SK-N-MC (cell line): ENCODE measurements at regions not wholly inside any gene's neighbourhood (a gene's known extent, or its start where the extent isn't known, plus 50 kb on each side); places are given as distances from the start of the nearest gene placed in this dataset.

ENCODE experiments used
- EZH2 ChIP-seq: fragments of 200-600 bp; sonication (generic); IDR thresholded peaks from one replicate; pipeline ENCODE4 v1.6.1; 2017; ENCODE audit warnings: antibody characterized with exemption
- FOXP2 ChIP-seq: optimal IDR thresholded peaks from 2 replicates; pipeline ENCODE3; 2011; ENCODE audit warnings: mild to moderate bottlenecking, moderate library complexity; ENCODE audit not compliant: insufficient read depth; ENCODE audit errors: extremely low read length, control extremely low read depth
- POLR2AphosphoS5 ChIP-seq: IDR thresholded peaks from 2 replicates; pipeline ENCODE4 v1.6.1; 2012; ENCODE audit warnings: mild to moderate bottlenecking, low read depth, low read length, borderline replicate concordance

- TF ChIP-seq POLR2AphosphoS5, result no peak
- TF ChIP-seq EZH2, result no peak
- TF ChIP-seq FOXP2, result no peak
These were observed 308.5 kb downstream of the LTN1 start for GRCh38 chr21:28683982-28684752.
